GM12891 (cell line): ENCODE measurements at regions not wholly inside any gene's neighbourhood (a gene's known extent, or its start where the extent isn't known, plus 50 kb on each side); places are given as distances from the start of the nearest gene placed in this dataset.

ENCODE experiments used
- POLR2A ChIP-seq: IDR thresholded peaks from 2 replicates; pipeline ENCODE4 v1.6.1; 2011; ENCODE audit warnings: low read depth, low read length, control low read depth
- POLR2AphosphoS5 ChIP-seq: IDR thresholded peaks from 2 replicates; pipeline ENCODE4 v1.6.1; 2011; ENCODE audit warnings: low read depth, low read length, control low read depth
- TAF1 ChIP-seq: IDR thresholded peaks from 2 replicates; pipeline ENCODE4 v1.6.1; 2011; ENCODE audit warnings: low read depth, low read length, control low read depth

- TF ChIP-seq POLR2AphosphoS5: no peak
- TF ChIP-seq POLR2A: no peak
- no peak for TF ChIP-seq TAF1
Measured at GRCh38 chr6:91020744-91021143, 433.9 kb upstream of the MAP3K7 start.
